SKM-1 (cell line): ENCODE measurements at regions not wholly inside any gene's neighbourhood (a gene's known extent, or its start where the extent isn't known, plus 50 kb on each side); places are given as distances from the start of the nearest gene placed in this dataset.
"Not testable (repeated sequence)": the region's sequence is repeated elsewhere in the genome, so short reads cannot be mapped to it uniquely, and the experiment has no call there.

ENCODE experiments used
- DNase-seq: peaks from one replicate; lab custom pipeline; 2025; ENCODE audit not compliant: unreplicated experiment; lab: John Stamatoyannopoulos, UW

DNA sequence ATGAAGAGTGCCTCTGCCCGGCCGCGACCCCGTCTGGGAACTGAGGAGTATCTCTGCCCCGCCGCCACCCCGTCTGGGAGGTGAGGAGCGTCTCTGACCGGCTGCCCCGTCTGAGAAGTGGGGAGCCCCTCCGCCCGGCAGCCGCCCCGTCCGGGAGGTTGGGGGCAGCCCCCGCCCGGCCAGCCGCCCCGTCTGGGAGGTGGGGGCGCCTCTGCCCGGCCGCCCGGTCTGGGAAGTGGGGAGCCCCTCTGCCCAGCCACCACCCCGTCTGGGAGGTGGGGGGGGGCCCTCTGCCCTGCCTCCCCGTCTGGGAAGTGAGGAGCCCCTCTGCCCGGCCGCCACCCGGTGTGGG, 1251.9 kb downstream of the BRINP3 start:
- DNase-seq: not testable (repeated sequence)

DNA sequence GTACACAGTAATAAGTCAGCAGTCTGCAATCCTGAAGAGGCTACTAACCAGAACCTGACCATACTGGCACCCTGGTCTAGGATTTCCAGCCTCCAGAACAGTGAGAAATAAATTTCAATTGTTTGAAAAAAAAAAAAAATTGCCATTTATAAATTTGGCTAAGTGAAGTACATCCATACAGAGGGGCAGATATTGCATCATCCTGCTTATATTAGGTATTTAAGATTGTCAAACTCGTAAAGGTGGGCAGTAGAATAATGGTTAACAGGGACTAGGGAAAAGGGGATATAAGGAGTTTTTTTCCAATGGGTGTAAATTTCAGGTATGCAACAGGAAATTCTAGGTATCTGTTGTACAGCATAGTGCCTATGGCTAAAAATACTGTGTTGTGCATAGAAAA, 1250.9 kb downstream of the BRINP3 start:
- no peak for DNase-seq

DNA sequence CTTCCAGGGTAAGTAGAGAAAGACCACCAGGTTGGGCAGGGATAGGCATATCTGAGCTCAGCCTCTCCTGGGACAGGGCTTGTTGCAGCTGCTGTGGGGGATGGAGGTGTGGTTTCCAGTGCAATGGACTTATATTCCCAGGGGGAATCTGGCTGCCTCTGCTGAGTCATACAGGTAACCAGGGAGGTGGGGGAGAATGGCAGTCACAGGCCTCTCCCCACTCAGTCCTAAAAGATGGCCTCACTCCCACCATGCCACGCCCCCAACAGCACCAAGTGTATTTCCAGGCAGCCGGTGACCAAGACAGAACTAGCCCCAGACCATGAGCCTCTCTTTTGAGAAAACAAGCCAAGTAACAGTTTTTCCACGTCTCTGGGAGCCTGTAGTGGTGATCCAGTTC, 1240.7 kb downstream of the BRINP3 start:
- no peak for DNase-seq

GRCh38 chr1:189253601-189254350, 1223.9 kb downstream of the BRINP3 start:
- DNase-seq: no peak

DNA sequence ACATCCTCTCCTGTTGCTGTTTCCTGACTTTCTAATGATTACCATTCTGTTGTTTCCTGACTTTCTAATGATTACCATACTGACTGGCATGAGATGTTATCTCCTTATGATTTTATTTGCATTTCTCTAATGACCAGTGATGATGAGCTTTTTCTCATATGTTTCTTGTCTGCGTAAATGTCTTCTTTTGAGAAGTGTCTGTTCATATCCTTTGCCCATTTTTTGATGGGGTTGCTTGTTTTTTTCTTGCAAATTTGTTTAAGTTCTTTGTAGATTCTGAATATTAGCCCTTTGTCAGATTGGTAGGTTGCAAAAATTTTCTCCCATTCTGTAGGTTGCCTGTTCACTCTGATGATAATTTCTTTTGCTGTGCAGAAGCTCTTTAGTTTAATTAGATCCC, 1216.5 kb downstream of the BRINP3 start:
- DNase-seq: not testable (repeated sequence)

DNA sequence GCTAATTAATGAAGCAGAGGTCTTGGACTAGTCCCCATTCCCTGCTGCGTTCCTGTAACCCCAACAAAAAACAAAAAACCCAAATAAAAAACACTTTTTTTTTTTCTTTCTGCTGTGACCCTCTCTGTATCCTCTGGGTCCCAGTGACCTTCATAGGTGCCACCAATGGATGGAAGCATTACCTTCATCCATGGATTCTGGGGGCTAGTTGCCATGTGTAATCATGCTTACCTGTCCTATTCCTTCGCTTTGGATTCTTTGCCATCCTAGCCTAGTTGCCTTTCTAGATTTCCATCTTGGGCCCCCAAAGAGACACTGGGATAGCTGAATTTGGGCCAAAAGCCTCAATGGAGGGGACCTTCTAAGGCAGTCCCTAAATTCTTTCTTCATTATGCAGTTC, 1208.7 kb downstream of the BRINP3 start:
- DNase-seq: no peak

GRCh38 chr1:189274267-189274666, 1203.4 kb downstream of the BRINP3 start:
- DNase-seq: no peak

DNA sequence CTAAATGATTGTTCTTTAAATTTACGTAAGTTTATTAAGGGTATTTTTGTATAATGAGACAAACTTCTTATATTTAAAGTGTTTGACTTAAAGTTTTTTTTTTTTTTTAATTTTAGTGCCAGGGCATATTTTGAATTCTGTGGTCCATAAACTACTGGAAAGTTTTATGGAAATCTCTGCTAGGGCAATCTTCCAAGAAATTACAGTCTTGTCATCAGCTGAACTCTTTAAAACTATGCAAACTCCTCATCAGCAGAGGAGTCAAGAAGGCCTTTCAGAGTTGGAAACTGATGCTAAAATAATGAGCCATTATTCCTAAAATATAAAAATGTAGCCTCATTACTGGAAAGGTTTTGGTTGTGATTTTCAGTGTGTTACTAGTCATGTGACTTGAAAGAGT, 1201.9 kb downstream of the BRINP3 start:
- no peak for DNase-seq

DNA sequence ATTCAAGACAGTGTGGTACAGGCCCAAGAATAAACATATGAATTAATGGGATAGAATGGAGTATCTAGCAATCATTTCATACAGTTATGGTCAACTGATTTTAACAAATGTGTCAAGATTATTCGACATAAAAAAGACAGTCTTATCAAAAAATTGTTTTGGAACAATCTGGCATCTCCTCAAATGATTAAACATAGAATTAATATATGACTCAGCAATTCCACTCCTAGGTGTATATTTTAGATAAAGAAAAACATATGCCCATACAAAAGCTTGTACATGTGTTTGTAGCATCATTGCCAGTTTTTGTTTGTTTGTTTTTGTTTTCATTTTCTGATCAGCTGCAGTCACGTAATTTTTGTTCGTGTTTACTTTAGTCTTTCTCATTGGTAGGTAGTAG, 1188.3 kb downstream of the BRINP3 start:
- DNase-seq: no peak

- no peak for DNase-seq
Measured at GRCh38 chr1:189301235-189301634, 1176.4 kb downstream of the BRINP3 start.

- no peak for DNase-seq
Measured at GRCh38 chr1:189305279-189305678, 1172.4 kb downstream of the BRINP3 start.

DNA sequence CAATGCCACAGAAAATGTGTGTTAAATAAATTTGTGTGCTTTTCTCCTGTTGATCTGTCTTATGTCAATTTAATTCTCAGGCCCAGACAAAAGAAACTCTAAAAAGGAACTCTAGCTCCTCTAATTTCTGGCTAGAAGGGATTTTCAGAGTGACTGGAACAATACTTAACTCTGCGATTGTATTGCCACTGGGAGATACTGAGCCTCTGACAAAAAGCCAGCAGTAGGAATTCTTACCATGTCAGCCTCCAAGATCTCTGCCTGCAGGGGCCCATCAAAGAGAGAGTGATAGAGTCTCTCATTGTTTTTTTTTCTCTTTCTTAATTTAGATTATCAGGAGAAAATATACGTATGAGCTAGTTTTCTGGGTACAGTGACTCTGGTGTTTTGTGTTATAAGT, 1165.7 kb downstream of the BRINP3 start:
- DNase-seq: no peak

DNA sequence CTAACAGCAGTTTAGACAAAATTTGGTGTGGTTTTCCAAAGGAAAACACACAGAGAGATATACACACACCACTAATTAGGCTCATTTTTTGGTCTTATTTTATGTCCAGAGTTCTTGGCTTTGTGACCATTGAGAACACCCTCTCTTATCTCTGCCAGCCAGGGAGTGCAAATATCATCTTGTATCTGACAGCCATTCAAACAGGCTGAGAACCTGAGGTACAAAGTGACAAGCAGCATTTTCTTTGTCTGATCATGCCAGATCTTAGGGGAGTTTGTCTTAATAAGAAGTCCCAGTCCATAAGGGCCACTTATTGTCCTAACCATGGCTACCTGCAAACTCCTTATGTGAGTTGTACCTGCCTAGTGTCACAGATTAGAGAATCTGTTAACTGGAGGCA, 1165.2 kb downstream of the BRINP3 start:
- DNase-seq: no peak

GRCh38 chr1:189313488-189313887, 1164.2 kb downstream of the BRINP3 start:
- DNase-seq: no peak

DNA sequence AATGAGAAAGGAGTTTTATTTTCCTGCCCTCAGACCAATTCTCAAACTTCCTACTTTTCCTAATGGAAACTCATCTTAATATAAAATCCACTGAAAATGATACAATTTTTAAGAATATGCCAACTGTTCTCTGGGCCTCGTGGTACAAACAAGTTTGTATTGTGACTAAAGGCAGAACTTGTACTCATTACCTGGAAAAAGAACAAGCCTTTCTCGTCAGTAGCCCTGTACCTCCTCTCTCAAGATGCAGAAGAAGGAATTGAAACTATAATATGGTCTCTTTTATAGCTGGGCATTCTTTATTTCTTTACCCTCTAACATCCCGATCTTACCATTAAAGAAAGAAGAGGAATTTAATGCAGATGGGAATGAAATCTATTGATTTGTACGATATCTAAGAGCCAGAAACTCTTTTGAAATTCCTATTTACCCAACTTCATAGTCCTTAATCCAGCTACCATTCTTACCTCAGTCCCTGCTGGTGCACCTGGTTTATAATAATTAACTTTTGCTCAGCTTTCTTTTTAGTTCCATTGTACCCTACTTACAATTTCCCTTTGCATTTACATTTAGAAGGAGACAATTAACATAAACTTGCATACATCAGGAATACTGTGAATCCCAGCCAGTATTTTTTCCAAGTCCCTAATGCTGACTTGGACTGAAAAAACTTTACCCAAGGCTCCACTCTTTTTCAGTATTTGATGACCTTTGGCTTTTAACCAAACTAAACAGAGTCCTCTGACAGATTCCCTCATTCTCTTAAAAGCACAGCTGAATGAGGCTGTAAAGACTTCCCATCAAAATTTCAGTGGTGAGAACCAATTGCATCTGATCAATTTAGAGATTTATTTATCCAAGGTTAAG, 1162.4 kb downstream of the BRINP3 start:
- no peak for DNase-seq

GRCh38 chr1:189323091-189323490, 1154.6 kb downstream of the BRINP3 start:
- no peak for DNase-seq

DNA sequence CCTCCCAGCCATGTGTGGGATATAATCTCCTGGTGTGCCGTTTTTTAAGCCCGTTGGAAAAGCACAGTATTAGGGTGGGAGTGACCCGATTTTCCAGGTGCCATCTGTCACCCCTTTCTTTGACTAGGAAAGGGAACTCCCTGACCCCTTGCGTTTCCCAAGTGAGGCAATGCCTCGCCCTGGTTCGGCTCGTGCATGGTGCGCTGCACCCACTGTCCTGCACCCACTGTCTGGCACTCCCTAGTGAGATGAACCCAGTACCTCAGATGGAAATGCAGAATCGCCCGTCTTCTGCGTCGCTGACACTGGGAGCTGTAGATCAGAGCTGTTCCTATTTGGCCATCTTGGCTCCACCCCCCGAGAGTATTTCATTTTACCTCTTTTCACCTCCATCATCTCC, 1146.6 kb downstream of the BRINP3 start:
- DNase-seq: not testable (repeated sequence)

DNA sequence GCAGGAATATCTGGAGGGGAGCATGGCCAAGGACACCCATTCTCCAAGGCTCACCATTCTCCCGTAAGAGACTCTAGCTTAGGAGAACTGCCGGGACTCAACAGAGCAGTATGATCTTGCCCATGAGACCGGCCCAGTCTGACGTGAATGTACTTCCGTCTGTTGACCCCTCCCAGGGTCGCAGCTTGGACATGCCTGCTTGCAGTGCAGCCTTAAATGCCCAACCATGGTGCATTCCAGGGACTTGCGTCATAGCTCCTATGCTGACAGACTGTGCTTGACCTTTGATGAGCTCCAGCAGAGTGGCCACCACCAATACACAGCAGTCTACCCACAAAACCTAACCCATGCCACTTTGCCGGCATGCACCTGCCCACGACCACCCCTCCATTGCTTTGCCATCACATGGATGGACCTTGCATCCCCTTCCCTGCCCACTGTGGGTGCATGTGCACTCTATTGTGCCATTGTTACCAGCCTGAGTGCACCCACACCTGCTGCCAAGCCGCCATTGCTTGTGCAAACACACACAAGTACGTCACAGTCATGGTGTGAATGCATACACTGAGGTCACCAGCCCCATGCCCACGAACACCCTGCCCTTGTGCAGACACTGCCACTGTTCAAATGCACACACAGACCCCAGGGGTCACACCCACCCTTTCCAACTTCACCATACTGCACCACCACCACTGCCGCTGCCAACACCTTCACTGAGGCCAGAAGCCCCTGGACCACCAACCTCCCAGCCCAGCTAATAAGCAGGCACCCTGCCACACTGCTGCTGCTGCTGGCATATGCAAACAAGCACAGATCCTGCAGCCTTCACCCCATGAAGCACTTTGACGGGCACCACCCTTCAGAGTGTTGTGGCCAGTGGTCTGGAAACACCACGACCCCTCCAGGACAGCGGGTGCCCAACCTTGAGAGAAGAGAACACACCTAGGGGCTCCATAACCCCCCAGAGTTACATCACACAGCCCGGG, 1141.3 kb downstream of the BRINP3 start:
- DNase-seq: no peak

GRCh38 chr1:189349607-189350006, 1128.1 kb downstream of the BRINP3 start:
- no peak for DNase-seq

- no peak for DNase-seq
Measured at GRCh38 chr1:189350983-189351616, 1126.6 kb downstream of the BRINP3 start.

DNA sequence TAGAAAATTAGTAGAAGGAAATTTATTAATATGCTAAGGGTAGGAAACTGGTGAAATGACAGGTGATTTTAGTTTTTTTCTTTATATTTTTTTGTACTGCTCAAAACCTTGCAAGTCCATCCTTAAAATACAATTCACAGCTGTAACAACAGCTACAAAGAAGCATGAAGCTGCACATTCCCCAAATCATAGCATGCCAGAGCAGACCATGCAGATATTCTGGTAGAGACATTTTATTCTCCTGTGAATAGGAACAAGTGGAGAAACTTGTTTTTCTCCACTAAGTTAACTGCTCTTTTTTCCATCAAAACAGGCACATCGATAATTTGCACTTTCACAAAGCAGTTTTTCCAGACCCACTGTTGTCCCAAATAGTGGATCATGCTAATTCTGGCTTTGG, 1125.7 kb downstream of the BRINP3 start:
- DNase-seq: no peak
